GM21367 (cell line): ENCODE measurements at regions not wholly inside any gene's neighbourhood (a gene's known extent, or its start where the extent isn't known, plus 50 kb on each side); places are given as distances from the start of the nearest gene placed in this dataset.

Experiments used
- ATAC-seq: cut with Tn5 transposase; IDR thresholded peaks from one replicate; pipeline ENCODE4 v1.9.1; 2021; ENCODE audit not compliant: unreplicated experiment

DNA sequence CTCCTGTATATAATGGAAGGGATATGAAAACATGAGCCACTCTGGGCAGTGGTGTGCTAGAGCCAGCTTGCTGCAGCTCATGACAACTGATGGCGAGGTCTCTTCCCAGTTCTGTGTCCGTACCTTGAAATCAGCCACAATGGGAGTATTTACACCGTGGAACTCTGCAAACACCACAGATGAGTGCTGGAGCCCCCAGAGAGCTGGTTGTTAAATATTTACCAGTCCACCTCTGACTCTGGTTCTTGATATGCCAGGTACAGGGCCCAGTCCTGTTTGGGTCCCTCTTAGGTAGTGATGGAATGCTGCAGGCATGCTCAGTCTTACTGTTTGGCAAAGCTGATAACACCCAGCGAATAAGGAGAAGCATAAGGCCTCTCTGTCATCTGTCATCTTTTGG is 116.1 kb upstream of the GLI2 start:
- ATAC-seq = no peak

DNA sequence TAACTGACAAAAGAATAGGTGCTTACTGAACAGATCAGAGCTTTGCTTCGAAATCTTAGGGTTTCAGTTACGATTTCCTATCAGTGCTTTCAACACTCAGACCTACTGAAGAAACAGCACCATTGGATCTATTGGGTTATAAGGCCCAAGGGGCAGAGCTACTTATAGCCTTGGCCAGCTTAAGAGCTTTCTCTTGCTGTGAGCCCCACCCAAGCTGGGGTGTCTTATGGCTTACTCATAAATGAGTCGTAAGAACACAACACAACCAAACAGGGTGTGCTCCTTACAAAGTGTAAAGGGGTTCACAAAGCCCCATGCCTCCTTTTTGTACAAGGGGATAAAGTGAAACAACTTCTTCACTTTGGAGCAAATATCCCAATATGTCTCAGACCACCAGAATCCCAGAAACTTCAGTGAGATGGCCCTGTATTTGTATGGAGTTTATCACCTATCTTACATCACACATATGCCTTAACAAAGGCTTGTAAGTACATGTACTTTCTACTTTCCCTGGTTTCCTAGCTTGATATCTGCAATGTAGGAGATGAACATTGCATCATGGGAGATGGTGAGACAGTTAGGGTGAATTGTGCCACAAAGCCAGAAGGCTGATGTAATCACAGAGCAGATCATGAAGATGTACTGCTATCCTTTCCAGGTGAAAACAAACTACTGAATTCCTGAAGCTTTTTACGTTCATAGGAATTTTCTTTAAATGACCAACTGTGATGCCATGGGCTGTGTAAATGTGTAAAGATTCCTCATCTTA is 115.5 kb upstream of the GLI2 start:
- ATAC-seq = no peak

DNA sequence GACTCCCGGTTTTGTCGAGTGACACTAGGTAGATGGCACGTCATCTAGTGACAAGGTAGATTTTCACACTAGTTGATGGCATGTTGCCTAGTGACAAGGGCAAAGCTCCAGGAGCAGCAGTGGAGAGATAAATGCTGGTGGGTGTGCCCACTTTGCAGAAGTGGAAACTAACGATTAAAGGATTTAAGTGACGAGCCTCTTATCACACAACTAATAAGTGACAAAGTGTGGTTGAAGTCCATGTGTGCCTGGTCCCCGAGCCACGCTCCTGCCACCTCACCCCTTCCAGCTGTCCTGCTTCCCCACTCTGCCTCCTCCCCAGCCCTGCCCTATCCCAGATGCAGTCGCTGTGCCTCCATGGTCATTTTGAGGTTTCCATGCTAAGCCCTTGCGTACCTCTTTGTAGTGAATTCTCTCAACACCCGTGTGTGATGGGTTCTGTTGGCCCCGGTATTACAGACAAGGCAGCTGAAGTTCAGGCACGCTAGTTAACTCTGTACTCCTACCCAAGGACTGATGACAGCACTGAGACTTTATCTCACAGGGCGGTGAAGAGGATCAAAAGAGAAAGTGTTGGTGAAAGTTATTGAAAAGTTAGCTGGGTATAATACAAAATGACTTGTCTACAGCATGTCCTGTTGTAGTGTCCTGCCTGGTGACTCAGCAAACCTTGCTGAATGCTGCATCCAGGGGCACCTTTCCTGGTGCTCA is 113.4 kb upstream of the GLI2 start:
- ATAC-seq = no peak

- ATAC-seq = no peak
Measured at GRCh38 chr2:120622886-120623753, 112.5 kb upstream of the GLI2 start.

DNA sequence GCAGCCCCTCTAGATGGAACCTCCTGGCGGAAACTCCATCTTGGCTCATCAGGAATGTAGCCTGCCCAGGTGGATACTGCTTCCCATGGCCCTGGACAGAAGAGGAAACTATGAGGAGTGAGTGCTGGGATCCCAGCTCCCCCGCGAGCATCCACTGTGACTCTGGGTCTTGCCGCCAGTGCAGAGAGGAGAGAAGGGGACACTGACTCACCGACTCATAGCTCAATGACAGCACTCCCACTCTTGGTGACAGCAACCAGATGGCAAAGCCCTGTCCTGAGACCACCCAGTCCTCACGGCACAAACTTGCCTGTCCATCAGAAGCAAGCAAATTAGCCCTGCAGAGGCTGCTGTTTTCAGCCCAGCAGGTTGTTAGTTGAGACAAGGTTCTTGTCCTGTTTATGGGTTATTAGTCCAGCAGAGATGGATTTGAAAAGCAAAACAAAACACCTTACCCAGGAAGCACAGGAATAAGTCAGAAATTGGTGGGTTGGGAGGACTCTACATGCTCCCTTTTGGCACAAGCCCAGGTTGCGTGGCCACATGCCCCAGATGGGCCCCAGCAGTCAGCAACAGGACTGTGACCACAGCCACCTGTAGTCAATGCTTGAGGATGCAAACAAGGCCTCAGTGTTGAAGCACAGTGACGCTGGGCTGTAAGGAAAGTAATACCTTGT is 111.5 kb upstream of the GLI2 start:
- ATAC-seq = no peak

DNA sequence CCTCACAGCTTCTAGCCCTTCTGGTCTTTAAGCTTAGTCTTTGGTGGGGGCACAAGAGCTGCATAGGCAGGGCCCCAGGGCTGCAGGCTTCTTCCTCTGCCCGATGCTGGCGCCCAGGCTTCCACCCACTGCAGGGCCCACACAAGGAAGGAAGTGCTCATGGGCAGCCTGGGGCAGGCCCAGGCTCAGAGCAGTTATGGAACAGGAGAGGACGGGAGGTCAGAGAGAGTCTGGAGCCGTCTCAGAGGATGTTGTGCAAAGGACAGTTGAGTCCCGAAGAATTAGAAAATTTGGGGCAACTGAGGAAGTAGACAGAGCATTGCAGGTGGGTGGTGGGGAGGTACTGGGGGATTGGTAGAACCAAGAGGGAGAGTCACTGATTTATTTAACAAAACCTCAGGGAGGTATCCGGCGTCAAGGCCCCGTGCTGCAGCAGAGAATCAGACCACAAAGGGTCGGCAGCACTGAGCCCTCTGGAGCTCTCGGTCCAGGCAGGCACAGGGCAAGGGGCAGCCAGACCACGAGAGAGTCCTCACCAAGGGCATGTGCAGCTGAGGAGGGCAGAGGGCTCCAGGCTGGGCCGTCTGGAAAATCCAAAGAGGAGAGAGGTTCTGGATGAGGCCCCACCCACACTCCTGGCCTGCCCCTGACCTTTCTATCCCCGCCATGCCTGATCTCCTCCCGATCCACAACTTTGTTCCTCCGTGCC is 110.8 kb upstream of the GLI2 start:
- ATAC-seq = no peak

GRCh38 chr2:120625865-120626560 is 109.7 kb upstream of the GLI2 start:
- no peak for ATAC-seq

GRCh38 chr2:120626566-120626965 is 109.1 kb upstream of the GLI2 start:
- no peak for ATAC-seq

DNA sequence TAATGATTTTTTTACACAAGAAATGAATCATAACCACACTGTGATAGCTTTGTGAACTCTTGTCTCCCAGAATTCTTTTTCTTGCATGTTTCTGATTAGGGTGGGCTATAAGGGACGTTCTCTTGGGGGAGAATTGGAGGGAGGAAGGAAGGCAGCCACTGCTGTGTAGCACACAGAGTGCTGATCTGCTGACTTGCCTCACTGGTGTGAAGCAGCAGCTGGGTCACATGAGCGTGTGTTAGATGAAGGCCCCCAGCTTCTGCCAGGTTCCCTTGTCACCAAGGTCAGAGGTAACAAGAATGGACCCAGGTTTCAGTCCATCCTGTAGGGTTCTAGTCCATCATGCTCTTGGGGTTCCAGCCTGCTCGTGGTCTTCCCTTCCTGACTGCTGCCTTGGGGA is 107.4 kb upstream of the GLI2 start:
- ATAC-seq = no peak

- ATAC-seq = no peak
Measured at GRCh38 chr2:120629241-120629895, 106.3 kb upstream of the GLI2 start.

GRCh38 chr2:120630031-120630701 is 105.5 kb upstream of the GLI2 start:
- ATAC-seq = no peak

DNA sequence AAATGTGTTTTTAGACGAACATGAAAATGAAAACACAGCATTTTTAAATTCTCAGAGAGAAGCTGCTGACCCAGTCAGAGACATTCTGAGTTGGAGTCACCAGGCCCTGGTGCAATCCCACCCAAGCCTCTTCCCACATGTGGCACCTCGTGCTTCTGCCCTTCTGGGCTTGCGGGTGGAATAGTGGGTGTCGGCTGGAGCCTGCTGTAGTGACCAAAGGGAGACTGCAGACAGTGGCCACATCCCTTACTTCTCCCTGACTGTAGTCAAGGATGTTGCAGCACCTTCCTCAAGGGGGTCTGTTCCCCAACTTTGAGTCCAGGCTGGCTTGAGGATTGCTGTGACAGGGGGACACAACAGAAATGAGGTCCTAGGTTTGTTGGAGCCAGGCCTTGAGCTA is 104.4 kb upstream of the GLI2 start:
- no peak for ATAC-seq

- ATAC-seq = no peak
Measured at GRCh38 chr2:120631724-120632123, 103.9 kb upstream of the GLI2 start.

DNA sequence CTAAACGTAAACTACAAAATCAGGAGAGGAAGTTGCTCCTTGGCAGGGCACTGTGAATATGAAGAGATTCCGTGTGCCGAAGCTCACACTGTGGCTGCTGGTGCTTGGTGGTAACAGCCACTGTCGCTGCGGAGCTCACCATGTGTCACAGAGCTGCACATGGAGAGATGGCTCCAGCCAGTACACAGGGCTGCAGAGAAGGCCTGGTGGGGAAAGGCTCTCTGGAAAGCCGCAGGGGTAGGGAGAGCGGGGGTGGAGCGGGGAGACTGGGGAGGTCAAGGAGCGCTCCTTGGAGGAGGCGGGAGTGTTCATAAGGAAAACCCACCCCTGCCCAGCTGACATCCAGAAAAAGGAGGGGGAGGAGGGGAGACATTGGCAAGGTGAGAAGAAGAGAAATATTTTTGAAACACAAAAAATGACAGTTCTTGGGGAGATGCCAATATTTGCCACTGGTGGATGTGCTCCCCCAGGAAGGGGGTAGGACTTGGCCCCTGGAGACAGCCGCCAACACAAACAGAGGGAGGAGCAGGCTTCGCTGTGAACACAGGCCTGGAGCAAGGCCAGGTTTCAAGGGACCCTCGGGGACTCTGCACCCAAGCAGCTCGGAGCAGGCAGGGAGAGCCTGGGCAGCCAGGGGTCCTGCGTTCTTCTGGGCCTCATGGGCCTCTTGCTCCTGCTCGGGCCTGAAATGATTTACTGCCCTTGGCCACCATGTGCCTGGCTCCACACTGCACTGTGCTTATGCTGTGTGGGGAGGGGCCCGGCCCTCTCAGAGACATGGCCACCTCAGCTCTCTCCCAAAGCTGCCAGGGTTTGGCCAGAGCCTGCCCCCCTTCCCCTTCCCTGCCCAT is 102.6 kb upstream of the GLI2 start:
- ATAC-seq = no peak

- ATAC-seq = no peak
Measured at GRCh38 chr2:120634533-120634932, 101.1 kb upstream of the GLI2 start.

- no peak for ATAC-seq
Measured at GRCh38 chr2:120635146-120635545, 100.5 kb upstream of the GLI2 start.

- ATAC-seq = no peak
Measured at GRCh38 chr2:120637847-120638246, 97.8 kb upstream of the GLI2 start.

DNA sequence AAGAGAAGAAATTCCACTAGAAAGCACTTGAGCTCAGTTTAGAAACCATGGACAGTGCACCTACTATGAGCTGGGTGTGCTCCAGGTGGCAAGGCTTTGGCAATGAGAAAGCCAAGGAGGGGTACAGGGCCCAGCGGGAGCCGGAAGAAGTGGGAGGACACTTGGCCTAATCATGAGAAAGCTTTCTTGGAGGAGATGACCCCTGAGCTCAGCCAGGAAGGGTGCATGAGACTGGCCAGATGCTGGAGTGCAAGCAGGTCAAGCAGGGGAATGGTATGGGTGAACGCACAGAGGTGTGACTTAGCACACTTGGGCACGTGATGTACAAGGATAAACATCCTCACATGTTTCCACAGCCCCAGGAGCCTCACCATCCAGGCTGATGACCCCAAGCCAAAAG is 97.2 kb upstream of the GLI2 start:
- ATAC-seq = no peak
